CD4-positive, CD25-positive, alpha-beta regulatory T cell (primary cell): ENCODE measurements at regions not wholly inside any gene's neighbourhood (a gene's known extent, or its start where the extent isn't known, plus 50 kb on each side); places are given as distances from the start of the nearest gene placed in this dataset.
"Not testable (repeated sequence)": the region's sequence is repeated elsewhere in the genome, so short reads cannot be mapped to it uniquely, and the experiment has no call there.

Experiments
- ATAC-seq, 2 donors: fragments of 150-1000 bp; cut with Tn5 transposase; one replicate each; pipeline ENCODE4 v1.10.0; 2021; ENCODE audit warnings: low read depth in 2 of 2, moderate number of reproducible peaks in 2 of 2, moderate library complexity in 1 of 2
- DNase-seq, 3 donors: peaks; one replicate each; pipeline versions ENCODE4 v3.0.0 to v3.0.0-alpha.2; 2012 to 2022; ENCODE audit warnings: mixed read lengths in 1 of 3
- H3K27ac ChIP-seq: one replicate; pipeline ENCODE4 v1.7.0; 2013; ENCODE audit warnings: mild to moderate bottlenecking, low read length; ENCODE audit not compliant: insufficient read depth, poor library complexity, severe bottlenecking
- H3K27me3 ChIP-seq: one replicate; pipeline ENCODE4 v1.7.0; 2013; ENCODE audit warnings: low read length; ENCODE audit not compliant: control insufficient read depth, insufficient read depth
- H3K36me3 ChIP-seq: one replicate; pipeline ENCODE4 v1.7.0; 2013; ENCODE audit warnings: mild to moderate bottlenecking, low read length, moderate library complexity; ENCODE audit not compliant: control insufficient read depth, insufficient read depth
- H3K4me1 ChIP-seq: 2 replicates; pipeline ENCODE4 v1.7.0; 2013; ENCODE audit warnings: mild to moderate bottlenecking, low read length; ENCODE audit not compliant: insufficient read depth, control insufficient read depth, poor library complexity, severe bottlenecking
- H3K4me3 ChIP-seq: one replicate; pipeline ENCODE4 v1.7.0; 2013; ENCODE audit warnings: low read depth, mild to moderate bottlenecking, low read length, moderate library complexity
- H3K9me3 ChIP-seq, 2 experiments: 1 replicate in 1 of 2; 2 replicates in 1 of 2; pipeline ENCODE4 v1.7.0; 2013; ENCODE audit warnings: low read length in 2 of 2, mild to moderate bottlenecking in 1 of 2, moderate library complexity in 1 of 2; ENCODE audit not compliant: control insufficient read depth in 2 of 2
- H3K27ac Mint-ChIP-seq, 3 donors: one replicate each; pipeline ENCODE4 v1.8.0; 2020 to 2022; ENCODE audit warnings: mild to moderate bottlenecking in 3 of 3, mixed read lengths in 3 of 3, moderate library complexity in 2 of 3
- H3K27me3 Mint-ChIP-seq: one replicate; pipeline ENCODE4 v1.8.0; 2022; ENCODE audit warnings: mild to moderate bottlenecking, mixed read lengths
- H3K36me3 Mint-ChIP-seq: one replicate; pipeline ENCODE4 v1.8.0; 2020; ENCODE audit warnings: mixed read lengths
- H3K4me1 Mint-ChIP-seq, 4 donors: one replicate each; pipeline ENCODE4 v1.8.0; 2020 to 2022; ENCODE audit warnings: mixed read lengths in 4 of 4, mild to moderate bottlenecking in 1 of 4
- H3K4me3 Mint-ChIP-seq, 4 donors: one replicate each; pipeline ENCODE4 v1.8.0; 2020 to 2022; ENCODE audit warnings: mild to moderate bottlenecking in 4 of 4, mixed read lengths in 4 of 4, moderate library complexity in 3 of 4
- H3K9me3 Mint-ChIP-seq, 7 donors: one replicate each; pipeline ENCODE4 v1.8.0; 2020 to 2022; ENCODE audit warnings: mixed read lengths in 7 of 7, mild to moderate bottlenecking in 3 of 7, moderate library complexity in 2 of 7

DNA sequence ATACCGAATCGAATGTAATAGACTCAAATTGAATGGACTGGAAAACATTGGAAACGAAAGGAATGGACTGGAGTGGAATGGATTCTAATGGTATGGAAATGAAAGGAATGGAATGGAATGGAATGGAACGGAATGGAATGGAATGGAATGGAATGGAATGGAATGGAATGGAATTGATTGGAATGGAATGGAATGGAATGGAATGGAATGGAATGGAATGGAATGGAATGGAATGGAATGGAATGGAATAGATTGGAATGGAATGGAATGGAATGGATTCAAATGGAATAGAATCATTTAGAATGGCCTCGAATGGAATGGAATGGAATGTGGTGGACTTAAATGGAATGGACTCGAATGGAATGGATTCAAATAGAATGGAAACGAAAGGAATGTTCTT lies 1057.5 kb upstream of the USP9Y start:
- H3K27me3 Mint-ChIP-seq, DNase-seq, H3K4me1 ChIP-seq, H3K27ac Mint-ChIP-seq, H3K27me3 ChIP-seq, H3K36me3 ChIP-seq, ATAC-seq, H3K4me3 Mint-ChIP-seq, H3K4me3 ChIP-seq, H3K27ac ChIP-seq, H3K4me1 Mint-ChIP-seq, H3K36me3 Mint-ChIP-seq: not testable (repeated sequence)
- H3K9me3 Mint-ChIP-seq, result peaks cover 0 to 46% (median 3%) of the 10 kb centered on the region in 7 donors
- peaks cover 0 to 24% of the 10 kb centered on the region in 2 experiments for H3K9me3 ChIP-seq

DNA sequence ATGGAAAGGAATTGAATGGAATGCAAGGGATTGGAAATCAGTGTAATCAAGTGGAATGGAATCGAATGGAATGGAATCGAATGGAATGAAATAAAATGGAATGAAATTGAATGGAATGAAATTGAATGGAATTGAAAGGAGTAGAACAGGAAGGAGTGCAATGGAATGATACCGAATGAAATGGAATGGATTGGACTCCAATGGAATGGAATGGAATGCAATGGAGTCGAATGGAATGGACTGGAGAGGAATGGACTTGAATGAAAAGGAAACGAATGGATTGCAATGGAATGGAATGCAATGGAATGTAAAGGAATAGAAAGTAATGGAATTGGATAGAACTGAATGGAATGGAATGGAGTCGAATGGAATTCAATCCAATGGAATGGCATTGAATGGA lies 1032.8 kb upstream of the USP9Y start:
- Histone ChIP-seq H3K4me1 (no peaks in the 10 kb centered on the region), H3K27ac (no peak overlapping the region), H3K27me3 (no peaks in the 10 kb centered on the region), H3K9me3 (peaks cover 2 to 21% of the 10 kb centered on the region in 2 experiments), H3K4me3 (no peak overlapping the region), H3K36me3 (no peaks in the 10 kb centered on the region)
- Mint-ChIP-seq H3K4me3 (no peak overlapping the region), H3K27me3 (no peaks in the 10 kb centered on the region), H3K36me3 (no peaks in the 10 kb centered on the region), H3K4me1 (no peaks in the 10 kb centered on the region), H3K27ac (no peak overlapping the region), H3K9me3 (peaks cover 0 to 66% (median 0%) of the 10 kb centered on the region in 7 donors)
- ATAC-seq, result no peak
- peak in 1 of 3 donors; percentile 10 for DNase-seq
